Stimulated activated CD8-positive, alpha-beta memory T cell treated with anti-CD3 and anti-CD28 coated beads, Interleukin-7, amount 100 ng/mL, for 4 hours (primary cell): ENCODE measurements at regions not wholly inside any gene's neighbourhood (a gene's known extent, or its start where the extent isn't known, plus 50 kb on each side); places are given as distances from the start of the nearest gene placed in this dataset.

Experiments used
- DNase-seq, 2 donors: peaks; one replicate each; pipeline ENCODE4 v3.0.0-alpha.2; 2020; ENCODE audit warnings: low read depth in 2 of 2

DNA sequence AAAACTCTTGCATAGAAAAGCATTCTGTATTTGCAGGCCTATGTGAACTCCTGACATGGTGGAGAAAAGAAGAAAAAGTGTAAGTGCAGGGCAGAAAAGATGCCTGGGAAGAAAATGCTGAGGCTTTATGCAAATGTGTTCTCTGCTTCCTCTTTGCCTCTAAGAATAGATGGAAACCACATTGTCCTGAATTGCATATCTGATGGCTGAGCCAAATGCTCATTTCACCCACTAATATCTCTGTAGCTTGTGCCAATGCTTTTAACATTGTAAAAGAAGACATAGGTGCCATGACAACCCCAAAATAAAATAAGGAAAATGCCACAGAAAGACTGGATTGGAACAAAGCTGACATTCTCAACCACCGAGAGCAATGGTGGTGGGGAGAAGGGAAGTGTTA, 307.4 kb downstream of the GRIA2 start:
- DNase-seq = no peak

DNA sequence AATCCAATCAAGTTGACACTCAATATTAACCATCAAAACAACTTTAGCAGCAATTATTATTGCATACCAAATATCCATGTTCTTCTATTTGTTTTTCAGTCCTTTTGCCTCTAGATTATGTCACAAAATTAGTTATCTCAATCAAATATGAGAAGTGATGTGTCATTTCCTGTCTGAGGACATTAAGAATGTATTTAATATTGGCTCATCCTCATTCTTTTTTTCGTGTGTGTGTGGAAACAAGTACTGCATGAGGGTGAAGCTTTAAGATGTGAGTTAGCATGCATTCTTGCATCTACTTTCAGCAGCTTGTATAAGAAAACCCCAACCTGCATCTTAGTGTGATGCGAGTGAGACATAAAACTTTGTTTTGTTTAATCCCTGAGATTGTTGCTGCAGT, 301.4 kb downstream of the GRIA2 start:
- DNase-seq = no peak

DNA sequence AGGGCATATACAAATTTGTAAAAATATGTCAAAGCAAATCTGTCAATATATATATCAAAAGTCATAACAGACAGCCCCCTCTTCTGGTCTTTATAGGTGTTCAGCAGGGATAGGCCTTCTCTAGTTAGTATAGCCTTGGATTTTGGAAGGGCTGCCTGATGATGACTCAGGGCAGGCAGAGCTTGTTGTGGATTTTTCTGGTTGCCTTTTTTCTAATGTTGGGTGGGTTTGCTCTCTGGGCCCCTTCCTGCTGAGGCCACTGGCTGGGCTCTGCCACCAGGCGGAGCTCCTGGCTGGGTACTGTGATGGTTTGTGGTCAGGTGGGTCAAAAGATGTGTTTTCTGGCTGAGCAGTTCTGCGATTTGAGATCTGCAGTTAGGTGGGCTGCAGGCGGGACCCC, 294.2 kb downstream of the GRIA2 start:
- no peak for DNase-seq

DNA sequence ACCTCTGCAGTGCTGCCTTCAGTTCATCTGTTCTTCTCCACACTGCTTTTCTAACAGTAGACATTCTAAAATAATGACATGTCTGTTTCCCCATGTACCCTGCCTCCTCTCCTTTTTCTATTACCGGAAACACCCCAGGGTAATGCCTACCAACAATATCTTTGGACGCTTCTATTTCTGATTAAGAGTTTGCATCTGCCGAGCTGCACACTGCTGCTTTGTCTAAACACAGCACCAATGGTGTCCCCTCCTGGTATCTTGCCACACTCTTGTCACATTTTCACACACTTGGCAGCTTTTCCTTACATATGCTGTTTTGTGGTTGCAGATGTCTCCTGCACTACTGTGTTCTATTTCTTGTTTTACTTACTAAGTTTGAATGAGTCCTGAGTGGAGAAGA, 288.8 kb downstream of the GRIA2 start:
- DNase-seq = no peak

DNA sequence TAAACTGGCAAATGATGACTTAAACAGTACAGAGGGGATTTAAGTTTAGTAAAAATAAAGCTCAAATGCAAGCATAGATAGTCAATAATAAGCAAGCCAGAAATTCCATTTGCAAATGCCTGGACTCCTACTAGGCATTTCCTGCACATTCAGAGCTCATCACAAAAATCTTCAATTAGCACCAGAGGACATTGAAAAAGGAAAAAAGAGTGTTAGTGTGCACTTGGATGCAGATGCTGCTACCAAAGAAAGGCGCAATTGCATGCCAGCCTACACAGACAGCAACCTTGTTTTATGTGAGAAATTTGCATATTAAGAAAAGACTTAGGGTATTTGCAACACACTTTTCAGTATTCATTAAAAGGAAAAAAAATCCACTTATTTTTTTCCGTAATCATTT, 282.1 kb downstream of the GRIA2 start:
- DNase-seq = no peak

DNA sequence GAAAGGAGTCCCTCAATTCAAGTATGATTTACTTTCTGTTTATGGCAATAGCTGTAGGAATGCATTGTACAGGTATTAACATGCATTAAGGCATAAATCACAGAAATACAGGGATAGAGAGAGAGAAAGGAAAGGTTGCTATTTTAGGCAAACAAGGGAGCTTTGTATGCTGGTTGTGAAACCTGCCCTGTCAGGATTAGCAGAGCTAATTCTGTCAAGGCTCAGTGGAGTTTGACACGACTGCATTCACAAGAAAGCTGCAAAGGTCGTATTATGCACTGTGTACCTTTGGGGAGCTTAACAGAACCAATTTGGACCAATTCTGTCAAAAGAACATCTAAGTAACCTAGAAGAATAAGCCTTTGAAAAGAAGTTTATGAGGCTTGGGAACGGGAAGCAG, 239.3 kb downstream of the GRIA2 start:
- no peak for DNase-seq

DNA sequence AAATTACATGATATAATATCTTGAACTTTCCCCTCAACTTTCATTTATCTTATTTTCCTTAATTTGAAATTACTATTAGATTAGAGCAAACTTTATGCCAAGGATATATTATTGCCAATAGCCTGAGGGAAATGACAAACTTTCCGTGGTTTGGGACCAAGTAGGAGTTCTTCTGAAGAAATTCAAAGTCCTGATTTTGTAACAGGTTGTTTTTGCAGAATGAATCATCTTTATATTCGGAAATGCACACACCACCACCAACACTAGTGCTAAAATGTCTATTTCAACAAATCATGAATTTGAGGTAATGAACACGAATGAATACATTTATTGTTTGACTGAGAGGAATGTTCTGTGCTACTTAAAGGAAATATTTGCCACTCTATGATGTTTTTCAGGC, 226.7 kb downstream of the GRIA2 start:
- DNase-seq = no peak

DNA sequence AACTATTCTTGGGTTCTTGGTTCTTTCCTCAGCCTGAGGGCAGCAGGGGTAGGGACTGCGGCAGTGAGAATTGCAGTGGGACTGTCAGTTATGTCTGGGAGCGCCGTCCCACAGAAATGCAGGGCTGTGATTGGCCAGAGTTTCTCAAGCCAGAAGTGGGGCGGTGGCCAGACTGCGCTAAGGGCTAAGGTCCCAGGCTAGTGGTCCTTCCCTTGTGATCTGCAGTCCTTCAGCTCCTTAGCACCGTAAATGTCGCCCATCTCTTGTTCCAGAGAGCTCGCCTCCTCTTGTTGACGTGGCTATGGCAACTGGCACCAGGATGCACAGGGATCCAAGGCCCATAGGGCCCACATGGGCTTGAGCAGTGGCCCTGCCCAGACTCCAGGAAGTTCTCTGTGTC, 223.5 kb downstream of the GRIA2 start:
- DNase-seq = no peak

DNA sequence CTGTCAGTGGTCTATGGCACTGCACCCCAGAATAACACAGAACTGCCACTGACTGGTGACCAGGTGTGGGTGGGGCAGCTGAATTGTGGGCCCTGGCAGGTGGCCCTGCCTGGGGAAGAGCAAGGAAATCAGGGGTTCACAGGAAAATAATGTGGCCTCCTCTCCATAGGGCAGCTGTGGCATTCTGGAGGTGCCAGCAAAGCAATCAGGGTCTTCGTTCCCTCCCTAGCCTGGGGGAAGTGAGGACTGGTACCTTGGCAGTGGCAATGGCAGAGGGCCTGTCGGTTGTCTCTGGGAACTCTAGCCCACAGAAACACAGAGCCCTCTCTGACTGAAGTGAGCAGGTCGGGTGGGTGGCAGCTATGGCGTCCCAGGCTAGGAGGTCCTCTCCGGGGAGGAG, 223.0 kb downstream of the GRIA2 start:
- no peak for DNase-seq

DNA sequence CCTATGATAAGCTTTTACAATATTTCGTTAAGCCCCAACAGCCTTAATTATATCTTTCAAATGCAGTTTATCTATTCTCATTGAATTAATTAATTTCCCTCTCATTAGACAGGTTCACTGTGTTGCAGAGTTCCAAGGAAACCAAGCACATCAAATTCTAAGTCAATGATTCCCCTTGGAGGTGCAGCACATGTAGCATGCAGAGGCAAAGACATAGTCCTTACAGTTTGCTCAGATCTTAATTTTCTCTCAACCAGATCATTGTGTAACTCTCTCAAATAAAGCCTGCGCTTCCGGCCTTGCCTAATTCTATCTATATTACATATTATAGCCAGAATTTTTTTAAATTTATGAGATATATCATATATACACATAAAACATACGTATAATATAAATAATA, 205.4 kb downstream of the GRIA2 start:
- DNase-seq = no peak

DNA sequence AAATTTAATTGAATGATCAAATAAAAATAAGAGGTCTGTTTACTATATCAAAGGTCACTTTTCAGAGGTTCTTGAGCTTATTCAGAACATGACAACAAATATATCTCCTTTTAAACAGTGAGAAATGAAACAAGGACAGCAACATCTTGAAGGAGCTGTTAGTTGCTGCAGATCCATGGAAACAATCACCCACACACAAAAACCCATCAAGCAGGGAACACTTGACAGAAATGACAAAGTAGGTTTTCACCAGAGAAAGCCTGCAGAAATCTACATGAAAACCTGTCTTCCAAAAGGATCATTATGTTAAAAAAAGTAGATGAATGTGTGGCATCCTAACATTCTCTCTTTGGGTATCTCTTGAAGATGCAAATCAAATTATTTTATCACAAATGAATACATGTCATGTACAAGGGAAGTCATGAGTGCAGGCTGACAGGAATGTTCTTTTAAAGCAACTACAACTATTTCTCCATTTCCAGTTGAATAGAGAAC, 203.0 kb downstream of the GRIA2 start:
- DNase-seq = no peak

DNA sequence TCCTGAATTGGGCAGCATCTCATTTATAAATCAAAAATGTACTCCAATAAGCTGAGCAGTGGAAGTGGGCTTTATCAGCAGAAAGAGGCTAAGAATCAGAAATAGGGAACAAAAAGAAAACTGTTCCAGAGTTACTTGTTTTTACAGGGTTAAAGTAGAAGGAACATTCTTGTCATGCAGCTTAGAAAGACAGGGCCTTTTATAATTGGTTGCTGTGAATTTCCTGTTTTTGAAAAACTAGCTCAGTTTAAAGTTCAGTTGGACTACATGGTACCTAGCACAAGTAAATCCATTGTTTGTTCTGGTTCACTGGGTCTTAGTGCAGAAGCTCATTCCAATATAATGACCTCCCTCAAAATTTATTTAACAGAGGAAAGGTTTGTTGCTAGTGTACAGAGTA, 200.8 kb downstream of the GRIA2 start:
- no peak for DNase-seq
